IMR-90 (cell line): ENCODE measurements at regions not wholly inside any gene's neighbourhood (a gene's known extent, or its start where the extent isn't known, plus 50 kb on each side); places are given as distances from the start of the nearest gene placed in this dataset.

Source experiments
- ATAC-seq: fragments of 200-7000 bp; cut with Tn5 transposase; 2 replicates; pipeline ENCODE4 v1.9.1; 2020; ENCODE audit warnings: low read depth, mild to moderate bottlenecking, moderate library complexity
- BruUV-seq: library from RNA; stranded (reverse); fragments of 400-500 nt; replicated peaks from 2 replicates; lab custom pipeline; 2021; lab: Mats Ljungman, UMichigan
- CTCF ChIA-PET: fragments of 300-600 bp; formaldehyde crosslinking; extraction: SDS; loops from one replicate; lab custom pipeline; 2021; ENCODE audit warnings: antibody characterized with exemption; lab: Yijun Ruan, JAX
- POLR2A ChIA-PET: fragments of 300-600 bp; sonication (Branson Sonifier 250); formaldehyde crosslinking; loops from one replicate; lab custom pipeline; 2022; ENCODE audit warnings: antibody characterized with exemption; ENCODE audit not compliant: unreplicated experiment; lab: Charles Lee
- DNase-seq: peaks from one replicate; pipeline ENCODE4 v3.0.0; 2013
- H2AFZ ChIP-seq: replicated peaks from 2 replicates; pipeline ENCODE3; 2013; ENCODE audit warnings: low read length, mild to moderate bottlenecking; ENCODE audit not compliant: poor library complexity
- H2AK5ac ChIP-seq: 2 replicates; pipeline ENCODE4 v1.6.1; 2013; ENCODE audit warnings: low read depth, low read length, inconsistent platforms
- H2AK9ac ChIP-seq: replicated peaks from 2 replicates; pipeline ENCODE3; 2013; ENCODE audit warnings: mild to moderate bottlenecking, low read depth, low read length, moderate library complexity; ENCODE audit not compliant: poor library complexity
- H2BK120ac ChIP-seq: 2 replicates; pipeline ENCODE4 v1.6.1; 2013; ENCODE audit warnings: low read depth, low read length, inconsistent platforms
- H2BK15ac ChIP-seq: 3 replicates; pipeline ENCODE4 v1.6.1; 2013; ENCODE audit warnings: low read depth, low read length, inconsistent platforms
- H2BK20ac ChIP-seq: 2 replicates; pipeline ENCODE4 v1.6.1; 2013; ENCODE audit warnings: low read depth, mild to moderate bottlenecking, inconsistent platforms, low read length, moderate library complexity
- H2BK5ac ChIP-seq: 2 replicates; pipeline ENCODE4 v1.6.1; 2013; ENCODE audit warnings: mild to moderate bottlenecking, low read depth, low read length, inconsistent platforms; ENCODE audit not compliant: poor library complexity, severe bottlenecking
- H3K14ac ChIP-seq: replicated peaks from 2 replicates; pipeline ENCODE4 v1.6.1; 2013; ENCODE audit warnings: low read depth, low read length, inconsistent platforms
- H3K18ac ChIP-seq: 2 replicates; pipeline ENCODE4 v1.6.1; 2013; ENCODE audit warnings: low read depth, low read length, control low read depth
- H3K23ac ChIP-seq: 2 replicates; pipeline ENCODE4 v1.6.1; 2013; ENCODE audit warnings: low read depth, low read length, inconsistent platforms
- H3K27ac ChIP-seq: 2 replicates; pipeline ENCODE4 v1.5.1; 2013; ENCODE audit warnings: mild to moderate bottlenecking, control low read depth, low read length; ENCODE audit not compliant: insufficient read depth
- H3K27me3 ChIP-seq: 2 replicates; pipeline ENCODE4 v1.6.1; 2013; ENCODE audit warnings: low read length; ENCODE audit not compliant: control insufficient read depth, insufficient read depth
- H3K36me3 ChIP-seq: 2 replicates; pipeline ENCODE4 v1.6.1; 2013; ENCODE audit warnings: low read length, mixed read lengths; ENCODE audit not compliant: control insufficient read depth, insufficient read depth
- H3K4ac ChIP-seq: 2 replicates; pipeline ENCODE4 v1.6.1; 2013; ENCODE audit warnings: low read depth, low read length, inconsistent platforms
- H3K4me1 ChIP-seq: 2 replicates; pipeline ENCODE4 v1.6.1; 2013; ENCODE audit warnings: low read length, mixed read lengths; ENCODE audit not compliant: control insufficient read depth, insufficient read depth
- H3K4me2 ChIP-seq: 2 replicates; pipeline ENCODE4 v1.6.1; 2013; ENCODE audit warnings: low read depth, mild to moderate bottlenecking, control low read depth, low read length, moderate library complexity
- H3K4me3 ChIP-seq: 2 replicates; pipeline ENCODE4 v1.5.1; 2013; ENCODE audit warnings: low read depth, mild to moderate bottlenecking, control low read depth, low read length, moderate library complexity; ENCODE audit not compliant: insufficient read depth
- H3K56ac ChIP-seq: 2 replicates; pipeline ENCODE4 v1.6.1; 2013; ENCODE audit warnings: low read length, inconsistent platforms; ENCODE audit not compliant: insufficient read depth; ENCODE audit errors: extremely low read depth
- H3K79me1 ChIP-seq, 2 experiments: 2 replicates each; pipeline ENCODE4 v1.6.1; 2013; ENCODE audit warnings: low read length in 2 of 2, inconsistent platforms in 1 of 2, low read depth in 1 of 2
- H3K9ac ChIP-seq: 2 replicates; pipeline ENCODE4 v1.6.1; 2013; ENCODE audit warnings: low read depth, low read length, control low read depth
- H3K9me1 ChIP-seq: 2 replicates; pipeline ENCODE4 v1.6.1; 2013; ENCODE audit warnings: low read length, inconsistent platforms; ENCODE audit not compliant: insufficient read depth
- H3K9me3 ChIP-seq: 2 replicates; pipeline ENCODE4 v1.6.1; 2013; ENCODE audit warnings: low read length; ENCODE audit not compliant: control insufficient read depth, insufficient read depth
- H4K20me1 ChIP-seq: 2 replicates; pipeline ENCODE4 v1.6.1; 2013; ENCODE audit warnings: low read length, inconsistent platforms; ENCODE audit not compliant: insufficient read depth
- H4K5ac ChIP-seq: 2 replicates; pipeline ENCODE4 v1.6.1; 2013; ENCODE audit warnings: mild to moderate bottlenecking, low read depth, low read length, control low read depth
- H4K8ac ChIP-seq, 2 experiments: 2 replicates each; pipeline ENCODE4 v1.6.1; 2013; ENCODE audit warnings: low read depth in 2 of 2, low read length in 2 of 2, control low read depth in 1 of 2, inconsistent platforms in 1 of 2
- H4K91ac ChIP-seq: 2 replicates; pipeline ENCODE4 v1.6.1; 2013; ENCODE audit warnings: low read depth, low read length, inconsistent platforms; ENCODE audit not compliant: insufficient read depth
- BHLHE40 ChIP-seq: fragments of 150-350 bp; IDR thresholded peaks from 2 replicates; pipeline ENCODE4 v1.6.1; 2016; ENCODE audit warnings: mild to moderate bottlenecking, low read depth, low read length
- CEBPB ChIP-seq: IDR thresholded peaks from 2 replicates; pipeline ENCODE4 v1.6.1; 2012; ENCODE audit warnings: low read depth, low read length, improper control_type of control experiment
- MAFK ChIP-seq: IDR thresholded peaks from 2 replicates; pipeline ENCODE4 v1.6.1; 2012; ENCODE audit warnings: low read depth, low read length, improper control_type of control experiment
- MAZ ChIP-seq: IDR thresholded peaks from 2 replicates; pipeline ENCODE4 v1.6.1; 2012; ENCODE audit warnings: low read depth, mild to moderate bottlenecking, low read length, improper control_type of control experiment, moderate library complexity, borderline replicate concordance
- MXI1 ChIP-seq: IDR thresholded peaks from 2 replicates; pipeline ENCODE4 v1.6.1; 2012; ENCODE audit warnings: low read depth, mild to moderate bottlenecking, low read length, moderate library complexity, borderline replicate concordance
- NFE2L2 ChIP-seq: fragments of 150-350 bp; IDR thresholded peaks from 2 replicates; pipeline ENCODE4 v1.6.1; 2016; ENCODE audit warnings: low read depth, mild to moderate bottlenecking, low read length
- POLR2A ChIP-seq: IDR thresholded peaks from 2 replicates; pipeline ENCODE4 v1.6.1; 2012; ENCODE audit warnings: mild to moderate bottlenecking, low read depth, low read length
- RCOR1 ChIP-seq: IDR thresholded peaks from 2 replicates; pipeline ENCODE4 v1.6.1; 2012; ENCODE audit warnings: mild to moderate bottlenecking, low read length, improper control_type of control experiment; ENCODE audit not compliant: insufficient replicate concordance
- RFX5 ChIP-seq: IDR thresholded peaks from 2 replicates; pipeline ENCODE4 v1.8.0; 2012; ENCODE audit warnings: low read depth, mild to moderate bottlenecking, low read length, moderate library complexity
- SMC3 ChIP-seq: fragments of 150-350 bp; IDR thresholded peaks from 2 replicates; pipeline ENCODE4 v1.6.1; 2016; ENCODE audit warnings: low read depth, mild to moderate bottlenecking, antibody characterized with exemption, low read length, moderate library complexity
- WGBS, 2 experiments: methylation state at CpG; one replicate each; pipeline versions ENCODE4 v1.1.5 to v1.1.7; 2013; ENCODE audit warnings: missing lambda C conversion rate in 2 of 2; ENCODE audit not compliant: insufficient read length in 1 of 2; ENCODE audit errors: extremely low coverage in 2 of 2; 5-methylcytosine and 5-hydroxymethylcytosine counted together
- dilution Hi-C: fragments of 300-500 bp; cut with HindIII; formaldehyde crosslinking; loops from one replicate; pipeline ENCODE4 v1.14.3; 2018; ENCODE audit warnings: low sequenced_read_pairs; ENCODE audit not compliant: unreplicated experiment
- in situ Hi-C: fragments of 300-500 bp; cut with MboI; formaldehyde crosslinking; loops from 3 replicates; pipeline ENCODE4 v1.14.3; 2019; ENCODE audit warnings: low sequenced_read_pairs, inconsistent platforms, mixed read lengths
- intact Hi-C: fragments of 100-400 bp; cut with micrococcal nuclease; formaldehyde crosslinking; loops from 2 replicates; pipeline ENCODE4 v1.10.0; 2022
- TF ChIP-seq, protein P1 (sequence below): fragments of 150-350 bp; IDR thresholded peaks from 2 replicates; pipeline ENCODE4 v1.6.1; 2017; ENCODE audit warnings: mild to moderate bottlenecking, antibody characterized with exemption, low read length, low read depth
- TF ChIP-seq, protein P2 (sequence below): fragments of 150-350 bp; IDR thresholded peaks from 2 replicates; pipeline ENCODE4 v1.6.1; 2016; ENCODE audit warnings: low read depth, mild to moderate bottlenecking, low read length, moderate library complexity, borderline replicate concordance

DNA sequence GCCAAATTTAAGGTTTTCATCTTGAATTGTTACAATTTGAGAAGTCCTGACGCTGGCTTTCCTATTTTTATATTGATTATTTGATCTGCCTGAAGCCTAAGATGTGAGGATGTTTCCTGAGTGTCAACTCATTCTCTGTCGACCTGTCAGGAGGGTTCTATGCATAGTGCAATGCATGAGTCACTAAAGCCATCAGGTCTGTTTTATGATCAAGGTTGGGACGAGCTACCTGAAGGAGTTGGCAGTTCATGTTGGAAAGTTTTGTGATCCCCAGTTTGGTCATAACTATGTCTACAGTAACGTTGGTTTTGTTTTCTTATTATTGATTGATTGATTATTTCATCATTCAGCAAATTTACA lies 71.2 kb downstream of the NABP1 start:
- Histone ChIP-seq H2BK5ac (no peak overlapping the region), H4K91ac (no peak overlapping the region), H3K9me1 (no peaks in the 10 kb centered on the region), H2BK15ac (no peak overlapping the region; the same call in 2 of the 3 replicates), H4K8ac (no peak overlapping the region), H2AK5ac (no peak overlapping the region), H4K5ac (no peak overlapping the region), H2BK20ac (no peak overlapping the region), H3K4me3 (no peak overlapping the region), H3K4ac (no peak overlapping the region), H3K27ac (no peak overlapping the region), H3K56ac (no peak overlapping the region), H2AFZ (no peak overlapping the region), H2AK9ac (no peak overlapping the region), H3K79me1 (no peaks in the 10 kb centered on the region), H3K18ac (no peak overlapping the region), H2BK120ac (no peak overlapping the region), H3K23ac (no peak overlapping the region), H3K9ac (no peak overlapping the region), H4K20me1 (no peaks in the 10 kb centered on the region), H3K4me1 (0 out of 2 replicates have a peak, but pooled peaks cover 1% of the 10 kb centered on the region), H3K27me3 (peaks cover 4% of the 10 kb centered on the region; the same call in 1 of the 2 replicates), H3K9me3 (no peaks in the 10 kb centered on the region), H3K14ac (no peak overlapping the region), H3K36me3 (no peaks in the 10 kb centered on the region), H3K4me2 (no peak overlapping the region)
- BruUV-seq, result no TSS peak
- in situ Hi-C loops (no loop called here), dilution Hi-C loops (no loop called here), intact Hi-C loops (no loop called here)
- POLR2A ChIA-PET, result no interaction called here
- DNase-seq (no peak), ATAC-seq (no peak)
- TF ChIP-seq RCOR1 (no peak), RFX5 (no peak), MXI1 (no peak), MAFK (no peak), BHLHE40 (no peak), MAZ (no peak), POLR2A (no peak), SMC3 (no peak), CEBPB (no peak), NFE2L2 (no peak)
- TF ChIP-seq, protein P1, sequence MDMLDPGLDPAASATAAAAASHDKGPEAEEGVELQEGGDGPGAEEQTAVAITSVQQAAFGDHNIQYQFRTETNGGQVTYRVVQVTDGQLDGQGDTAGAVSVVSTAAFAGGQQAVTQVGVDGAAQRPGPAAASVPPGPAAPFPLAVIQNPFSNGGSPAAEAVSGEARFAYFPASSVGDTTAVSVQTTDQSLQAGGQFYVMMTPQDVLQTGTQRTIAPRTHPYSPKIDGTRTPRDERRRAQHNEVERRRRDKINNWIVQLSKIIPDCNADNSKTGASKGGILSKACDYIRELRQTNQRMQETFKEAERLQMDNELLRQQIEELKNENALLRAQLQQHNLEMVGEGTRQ, result no peak
- TF ChIP-seq, protein P2, sequence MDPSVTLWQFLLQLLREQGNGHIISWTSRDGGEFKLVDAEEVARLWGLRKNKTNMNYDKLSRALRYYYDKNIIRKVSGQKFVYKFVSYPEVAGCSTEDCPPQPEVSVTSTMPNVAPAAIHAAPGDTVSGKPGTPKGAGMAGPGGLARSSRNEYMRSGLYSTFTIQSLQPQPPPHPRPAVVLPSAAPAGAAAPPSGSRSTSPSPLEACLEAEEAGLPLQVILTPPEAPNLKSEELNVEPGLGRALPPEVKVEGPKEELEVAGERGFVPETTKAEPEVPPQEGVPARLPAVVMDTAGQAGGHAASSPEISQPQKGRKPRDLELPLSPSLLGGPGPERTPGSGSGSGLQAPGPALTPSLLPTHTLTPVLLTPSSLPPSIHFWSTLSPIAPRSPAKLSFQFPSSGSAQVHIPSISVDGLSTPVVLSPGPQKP, result no peak
- 57% methylated on average over 1 of the region's 4 CpGs; no CpG with 5 or more reads in 1 of the 2 experiments for WGBS, 2 experiments
- CTCF ChIA-PET, result no interaction called here
